ENCODE measurements at regions not wholly inside any gene's neighbourhood (a gene's known extent, or its start where the extent isn't known, plus 50 kb on each side); places are given as distances from the start of the nearest gene placed in this dataset.

- no peak overlapping the region for H3K27ac ChIP-seq
- ATAC-seq, result no peak
- no peak for TF ChIP-seq CTCF (IDR thresholded peaks at IDR 0.05)
Measured at GRCh38 chr4:123598331-123598730, 201.7 kb downstream of the SPRY1 start.

GRCh38 chr4:123599061-123599919 is 202.7 kb downstream of the SPRY1 start:
- Histone ChIP-seq H3K36me3 (no peaks in the 10 kb centered on the region), H3K4me3 (no peak overlapping the region), H3K27ac (peak overlapping the region; percentile 18), H3K27me3 (no peaks in the 10 kb centered on the region), H3K9me3 (no peaks in the 10 kb centered on the region), H3K4me1 (peaks cover 22% of the 10 kb centered on the region)
- ATAC-seq, result peak; percentile 37
- DNase-seq, result no peak
- intact Hi-C loops (cut with DNase I), result no loop called here
- TF ChIP-seq CTCF (IDR thresholded peaks at IDR 0.05), result no peak

More at GRCh38 chr4:123598331-123598730, 201.7 kb downstream of the SPRY1 start:
- intact Hi-C loops (cut with DNase I), result no loop called here
- H3K9me3 ChIP-seq, result no peaks in the 10 kb centered on the region
- no peak for DNase-seq
- no peaks in the 10 kb centered on the region for H3K27me3 ChIP-seq
- H3K4me1 ChIP-seq, result peaks cover 22% of the 10 kb centered on the region
- no peaks in the 10 kb centered on the region for H3K36me3 ChIP-seq
- H3K4me3 ChIP-seq, result no peak overlapping the region

- no peak for TF ChIP-seq CTCF (IDR thresholded peaks at IDR 0.05)
- peak; percentile 88 for DNase-seq
- Histone ChIP-seq H3K36me3 (no peaks in the 10 kb centered on the region), H3K4me1 (peaks cover 22% of the 10 kb centered on the region), H3K9me3 (no peaks in the 10 kb centered on the region), H3K27ac (peak overlapping the region; percentile 18), H3K4me3 (no peak overlapping the region), H3K27me3 (no peaks in the 10 kb centered on the region)
- intact Hi-C loops (cut with DNase I), result no loop called here
- peak; percentile 97 for ATAC-seq
Measured at GRCh38 chr4:123599920-123600810, 203.6 kb downstream of the SPRY1 start.

- H3K4me3 ChIP-seq, result no peak overlapping the region
- H3K9me3 ChIP-seq, result no peaks in the 10 kb centered on the region
- H3K27me3 ChIP-seq, result no peaks in the 10 kb centered on the region
- DNase-seq (no peak), ATAC-seq (no peak)
- peaks cover 23% of the 10 kb centered on the region for H3K4me1 ChIP-seq
- H3K27ac ChIP-seq, result no peak overlapping the region
- TF ChIP-seq CTCF (IDR thresholded peaks at IDR 0.05), result no peak
- no peaks in the 10 kb centered on the region for H3K36me3 ChIP-seq
- intact Hi-C loops (cut with DNase I), result no loop called here
Measured at GRCh38 chr4:123600987-123601904, 204.7 kb downstream of the SPRY1 start.

GRCh38 chr4:123602007-123602406 is 205.4 kb downstream of the SPRY1 start:
- intact Hi-C loops (cut with DNase I), result no loop called here
- no peak for TF ChIP-seq CTCF (IDR thresholded peaks at IDR 0.05)
- Histone ChIP-seq H3K27ac (no peak overlapping the region), H3K4me3 (no peak overlapping the region), H3K9me3 (no peaks in the 10 kb centered on the region), H3K36me3 (no peaks in the 10 kb centered on the region), H3K27me3 (no peaks in the 10 kb centered on the region), H3K4me1 (peaks cover 29% of the 10 kb centered on the region)
- no peak for DNase-seq
- no peak for ATAC-seq
